ENCODE measurements at regions not wholly inside any gene's neighbourhood (a gene's known extent, or its start where the extent isn't known, plus 50 kb on each side); places are given as distances from the start of the nearest gene placed in this dataset.
A peak's percentile ranks its signal among the peaks of the same experiment; 100 is the strongest.

DNA sequence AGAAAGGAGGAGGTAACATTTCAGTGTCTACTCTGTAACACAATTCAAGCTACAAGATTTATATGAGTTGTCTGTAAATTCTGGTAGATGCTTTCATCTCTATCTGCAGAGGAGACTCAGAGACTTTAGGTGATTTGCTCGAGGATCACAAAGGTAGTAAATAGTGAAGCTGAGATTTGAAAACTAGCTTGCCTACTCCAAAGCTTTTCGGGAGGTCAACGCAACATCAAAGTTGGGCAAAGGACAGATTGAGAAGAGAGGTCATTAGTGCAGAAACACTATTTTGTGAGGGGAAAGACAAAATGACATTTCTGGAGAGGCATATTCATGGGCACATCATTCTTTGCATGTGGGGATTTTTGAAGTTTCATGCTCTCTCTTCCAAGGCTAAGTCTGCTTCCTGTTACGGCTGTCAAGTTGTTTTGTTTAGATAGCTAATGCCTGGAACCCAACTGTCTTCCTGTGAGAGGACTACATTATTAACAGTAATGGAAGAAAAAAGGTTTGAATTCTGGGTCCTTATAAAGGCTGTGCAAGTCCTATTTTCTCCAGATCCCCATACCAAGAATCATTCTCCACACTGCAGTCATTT lies 413.5 kb upstream of the ZNF462 start:
- no peak overlapping the region for H4K91ac ChIP-seq (replicated peaks; ENCODE audit: insufficient read length, low read length)
- H3K79me1 ChIP-seq (ENCODE audit: low read depth, low read length): no peaks in the 10 kb centered on the region
- H3K23me2 ChIP-seq (ENCODE audit: low read depth, low read length): no peaks in the 10 kb centered on the region
- no peak overlapping the region for H3K4me3 ChIP-seq (ENCODE audit: extremely low read depth in 1 of 4, insufficient read depth in 2 of 4, low read depth in 3 of 4, low read length in 4 of 4)
- no peak overlapping the region for H3K18ac ChIP-seq (ENCODE audit: extremely low read depth, low read length)
- H2BK20ac ChIP-seq (ENCODE audit: low read length): no peak overlapping the region
- no peak overlapping the region for H2BK15ac ChIP-seq (ENCODE audit: low read length)
- DNase-seq (ENCODE audit: low read depth in 1 of 2, low spot score in 2 of 2): no peak
- TF ChIP-seq TBP (IDR thresholded peaks at IDR 0.05; ENCODE audit: low read depth, low read length): no peak
- no peak for TF ChIP-seq KDM5A (IDR thresholded peaks at IDR 0.05; ENCODE audit: low read length)
- H4K5ac ChIP-seq (ENCODE audit: insufficient read length, low read depth, low read length): no peak overlapping the region
- ChIA-PET CTCF (ENCODE audit: partially characterized antibody) (interaction anchor here (0.7 to 1.7 kb wide), 2 partner anchors 10 to 20 kb away, joined by 3 to 4 read pairs; no protein-coding TSS in a partner anchor), POLR2A (ENCODE audit: partially characterized antibody) (no interaction called here)
- no peak overlapping the region for H3K27ac ChIP-seq (ENCODE audit: low read depth, low read length)
- WGBS, 2 experiments (ENCODE audit: extremely low coverage in 1 of 2, insufficient coverage in 1 of 2, insufficient read length in 1 of 2, insufficient replicate concordance in 2 of 2, low coverage in 1 of 2, low lambda C conversion rate in 2 of 2, missing lambda C conversion rate in 1 of 2): 91% methylated on average over 4 of the region's 4 CpGs; no CpG with 5 or more reads in 1 of the 2 experiments
- no peaks in the 10 kb centered on the region for H3K9me3 ChIP-seq (ENCODE audit: insufficient read depth in 2 of 2, low read depth in 1 of 2, low read length in 1 of 2)
- H3K79me2 ChIP-seq (ENCODE audit: control insufficient read depth in 1 of 2, insufficient read depth in 2 of 2, low read length in 2 of 2): no peaks in the 10 kb centered on the region
- no peak overlapping the region for H2BK12ac ChIP-seq (ENCODE audit: low read depth, low read length)
- no peaks in the 10 kb centered on the region for H4K20me1 ChIP-seq (replicated peaks in 1 of 2; ENCODE audit: control insufficient read depth in 1 of 2, insufficient read depth in 2 of 2, low read length in 2 of 2)
- H2AK5ac ChIP-seq (ENCODE audit: low read depth, low read length): no peak overlapping the region
- H3K4me1 ChIP-seq (replicated peaks in 1 of 4; ENCODE audit: control insufficient read depth in 3 of 4, insufficient read depth in 4 of 4, low read length in 3 of 4): no peaks in the 10 kb centered on the region
- no peak overlapping the region for H2BK120ac ChIP-seq (replicated peaks; ENCODE audit: low read depth, low read length)
- H3K14ac ChIP-seq (ENCODE audit: insufficient read length): no peak overlapping the region
- H2BK5ac ChIP-seq (ENCODE audit: low read depth, low read length): no peak overlapping the region
- no peak overlapping the region for H4K8ac ChIP-seq (ENCODE audit: extremely low read depth, insufficient read depth, low read length)
- H3K27me3 ChIP-seq (replicated peaks in 1 of 4; ENCODE audit: control insufficient read depth in 3 of 4, extremely low read depth in 1 of 4, insufficient read depth in 3 of 4, low read length in 3 of 4): no peaks in the 10 kb centered on the region
- H3K9ac ChIP-seq (replicated peaks in 1 of 4; ENCODE audit: extremely low read depth in 1 of 4, low read depth in 3 of 4, low read length in 3 of 4): no peak overlapping the region
- no peak overlapping the region for H3K4me2 ChIP-seq (ENCODE audit: insufficient read depth in 1 of 2, low read depth in 2 of 2, low read length in 2 of 2)
- FAIRE-seq: no peak
- peak overlapping the region; percentile 64; the same call in 1 of the 2 replicates for H2AFZ ChIP-seq (ENCODE audit: low read length)
- no peak overlapping the region for H3K23ac ChIP-seq (ENCODE audit: insufficient read length)
- no peak overlapping the region for H3K56ac ChIP-seq (replicated peaks; ENCODE audit: insufficient read length, low read depth, low read length)
- H3K36me3 ChIP-seq (ENCODE audit: control insufficient read depth in 2 of 4, insufficient read depth in 4 of 4, low read length in 3 of 4): no peaks in the 10 kb centered on the region
- H3K4ac ChIP-seq (replicated peaks; ENCODE audit: insufficient read length, low read depth, low read length): no peak overlapping the region

Measured in H1 (cell line).